HepG2 (cell line): ENCODE measurements at regions not wholly inside any gene's neighbourhood (a gene's known extent, or its start where the extent isn't known, plus 50 kb on each side); places are given as distances from the start of the nearest gene placed in this dataset.
A peak's percentile ranks its signal among the peaks of the same experiment; 100 is the strongest.

ENCODE experiments used
- ATF7-NPFF ChIP-seq: sonication (generic); formaldehyde crosslinking; IDR thresholded peaks from 2 replicates; pipeline ENCODE4 v1.8.1; 2023; ENCODE audit warnings: mild to moderate bottlenecking, low read depth, missing genetic modification reagents, moderate library complexity
- E2F2 ChIP-seq: sonication (generic); formaldehyde crosslinking; IDR thresholded peaks from 2 replicates; pipeline ENCODE4 v1.4.0; 2020; ENCODE audit warnings: missing genetic modification reagents, borderline replicate concordance
- ERF ChIP-seq: IDR thresholded peaks from 2 replicates; pipeline ENCODE4 v1.6.1; 2018; ENCODE audit warnings: missing biosample characterization, missing genetic modification reagents
- ETV5 ChIP-seq: IDR thresholded peaks from 2 replicates; pipeline ENCODE4 v1.6.1; 2018; ENCODE audit warnings: missing biosample characterization, missing genetic modification reagents, inconsistent platforms, borderline replicate concordance
- HMG20B ChIP-seq: conservative IDR thresholded peaks from 2 replicates; pipeline ENCODE4 v1.6.1; 2016; ENCODE audit warnings: missing genetic modification reagents, missing compliant biosample characterization
- HNRNPUL1 ChIP-seq: fragments of 200-400 bp; formaldehyde crosslinking; IDR thresholded peaks from 2 replicates; pipeline ENCODE4 v1.6.1; 2017; ENCODE audit warnings: low read depth, mild to moderate bottlenecking, low read length, moderate library complexity
- IKZF5 ChIP-seq: IDR thresholded peaks from 2 replicates; pipeline ENCODE4 v1.6.1; 2018; ENCODE audit warnings: missing genetic modification reagents, mild to moderate bottlenecking, missing compliant biosample characterization
- KAT8 ChIP-seq: IDR thresholded peaks from 2 replicates; pipeline ENCODE4 v1.6.1; 2016; ENCODE audit warnings: missing genetic modification reagents, missing compliant biosample characterization
- MYC ChIP-seq: sonication (generic); formaldehyde crosslinking; IDR thresholded peaks from 2 replicates; pipeline ENCODE4 v1.9.0; 2021; ENCODE audit warnings: missing genetic modification reagents, borderline replicate concordance
- PRPF4 ChIP-seq: fragments of 200-400 bp; formaldehyde crosslinking; IDR thresholded peaks from 2 replicates; pipeline ENCODE4 v1.6.1; 2016; ENCODE audit warnings: low read length, low read depth; ENCODE audit not compliant: poor library complexity, severe bottlenecking
- TGIF2 ChIP-seq: IDR thresholded peaks from 2 replicates; pipeline ENCODE4 v1.6.1; 2016; ENCODE audit warnings: control low read depth, missing compliant biosample characterization
- ZFP36L1 ChIP-seq: sonication (generic); formaldehyde crosslinking; IDR thresholded peaks from 2 replicates; pipeline ENCODE4 v1.8.0; 2022; ENCODE audit warnings: mild to moderate bottlenecking, missing genetic modification reagents, moderate library complexity
- ZNF205 ChIP-seq: IDR thresholded peaks from 2 replicates; pipeline ENCODE4 v1.6.1; 2018; ENCODE audit warnings: missing biosample characterization, missing genetic modification reagents
- ZNF207 ChIP-seq: fragments of 450-650 bp; IDR thresholded peaks from 2 replicates; pipeline ENCODE4 v1.6.1; 2016; ENCODE audit warnings: antibody characterized with exemption, borderline replicate concordance
- ZNF503 ChIP-seq: sonication (generic); formaldehyde crosslinking; IDR thresholded peaks from 2 replicates; pipeline ENCODE4 v1.4.0; 2020; ENCODE audit warnings: missing genetic modification reagents
- ZNF569 ChIP-seq: sonication (generic); formaldehyde crosslinking; IDR thresholded peaks from 2 replicates; pipeline ENCODE4 v1.5.0; 2020; ENCODE audit warnings: mild to moderate bottlenecking, missing genetic modification reagents, moderate library complexity, borderline replicate concordance
- ZNF678 ChIP-seq: sonication (generic); formaldehyde crosslinking; IDR thresholded peaks from 2 replicates; pipeline ENCODE4 v1.4.0; 2020; ENCODE audit warnings: mild to moderate bottlenecking, missing genetic modification reagents
- TF ChIP-seq, protein P1 (sequence below): sonication (generic); formaldehyde crosslinking; IDR thresholded peaks from 2 replicates; pipeline ENCODE4 v1.5.0; 2020; ENCODE audit warnings: mild to moderate bottlenecking, missing genetic modification reagents, borderline replicate concordance
- TF ChIP-seq, protein P2 (sequence below): IDR thresholded peaks from 2 replicates; pipeline ENCODE4 v1.6.1; 2016; ENCODE audit warnings: control low read depth
- TF ChIP-seq, protein P3 (sequence below): IDR thresholded peaks from 2 replicates; pipeline ENCODE4 v1.6.1; 2012; ENCODE audit warnings: inconsistent platforms

DNA sequence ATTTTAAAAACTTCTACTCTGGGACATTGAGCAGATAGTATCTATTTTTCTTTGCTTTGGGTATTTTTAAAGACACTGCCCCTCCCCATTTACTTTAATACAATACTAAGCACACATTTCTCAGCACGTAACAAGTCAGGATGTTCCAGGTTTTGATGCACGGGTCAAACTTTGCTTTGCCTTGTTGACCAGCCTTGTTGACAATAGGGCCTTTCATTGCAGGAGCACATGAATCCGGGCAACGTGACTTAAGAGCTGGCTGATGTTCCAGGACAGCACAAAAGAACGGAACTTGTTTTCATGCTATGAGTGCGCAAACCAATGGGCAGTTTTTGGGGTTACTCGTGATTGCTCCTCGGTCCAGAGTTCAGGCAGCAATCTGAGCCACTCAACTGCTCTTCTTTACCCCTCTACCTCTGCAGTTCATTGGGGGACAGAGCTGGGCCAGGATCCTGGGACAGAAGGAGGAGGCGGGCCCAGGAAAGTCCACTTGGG, 78.6 kb upstream of the SLC22A16 start (continued):
- TF ChIP-seq, protein P1, sequence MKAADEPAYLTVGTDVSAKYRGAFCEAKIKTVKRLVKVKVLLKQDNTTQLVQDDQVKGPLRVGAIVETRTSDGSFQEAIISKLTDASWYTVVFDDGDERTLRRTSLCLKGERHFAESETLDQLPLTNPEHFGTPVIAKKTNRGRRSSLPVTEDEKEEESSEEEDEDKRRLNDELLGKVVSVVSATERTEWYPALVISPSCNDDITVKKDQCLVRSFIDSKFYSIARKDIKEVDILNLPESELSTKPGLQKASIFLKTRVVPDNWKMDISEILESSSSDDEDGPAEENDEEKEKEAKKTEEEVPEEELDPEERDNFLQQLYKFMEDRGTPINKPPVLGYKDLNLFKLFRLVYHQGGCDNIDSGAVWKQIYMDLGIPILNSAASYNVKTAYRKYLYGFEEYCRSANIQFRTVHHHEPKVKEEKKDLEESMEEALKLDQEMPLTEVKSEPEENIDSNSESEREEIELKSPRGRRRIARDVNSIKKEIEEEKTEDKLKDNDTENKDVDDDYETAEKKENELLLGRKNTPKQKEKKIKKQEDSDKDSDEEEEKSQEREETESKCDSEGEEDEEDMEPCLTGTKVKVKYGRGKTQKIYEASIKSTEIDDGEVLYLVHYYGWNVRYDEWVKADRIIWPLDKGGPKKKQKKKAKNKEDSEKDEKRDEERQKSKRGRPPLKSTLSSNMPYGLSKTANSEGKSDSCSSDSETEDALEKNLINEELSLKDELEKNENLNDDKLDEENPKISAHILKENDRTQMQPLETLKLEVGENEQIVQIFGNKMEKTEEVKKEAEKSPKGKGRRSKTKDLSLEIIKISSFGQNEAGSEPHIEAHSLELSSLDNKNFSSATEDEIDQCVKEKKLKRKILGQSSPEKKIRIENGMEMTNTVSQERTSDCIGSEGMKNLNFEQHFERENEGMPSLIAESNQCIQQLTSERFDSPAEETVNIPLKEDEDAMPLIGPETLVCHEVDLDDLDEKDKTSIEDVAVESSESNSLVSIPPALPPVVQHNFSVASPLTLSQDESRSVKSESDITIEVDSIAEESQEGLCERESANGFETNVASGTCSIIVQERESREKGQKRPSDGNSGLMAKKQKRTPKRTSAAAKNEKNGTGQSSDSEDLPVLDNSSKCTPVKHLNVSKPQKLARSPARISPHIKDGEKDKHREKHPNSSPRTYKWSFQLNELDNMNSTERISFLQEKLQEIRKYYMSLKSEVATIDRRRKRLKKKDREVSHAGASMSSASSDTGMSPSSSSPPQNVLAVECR (CRISPR knock-in tag), result peak; percentile 64; the same call in 1 of the 2 replicates
- TF ChIP-seq, protein P2, sequence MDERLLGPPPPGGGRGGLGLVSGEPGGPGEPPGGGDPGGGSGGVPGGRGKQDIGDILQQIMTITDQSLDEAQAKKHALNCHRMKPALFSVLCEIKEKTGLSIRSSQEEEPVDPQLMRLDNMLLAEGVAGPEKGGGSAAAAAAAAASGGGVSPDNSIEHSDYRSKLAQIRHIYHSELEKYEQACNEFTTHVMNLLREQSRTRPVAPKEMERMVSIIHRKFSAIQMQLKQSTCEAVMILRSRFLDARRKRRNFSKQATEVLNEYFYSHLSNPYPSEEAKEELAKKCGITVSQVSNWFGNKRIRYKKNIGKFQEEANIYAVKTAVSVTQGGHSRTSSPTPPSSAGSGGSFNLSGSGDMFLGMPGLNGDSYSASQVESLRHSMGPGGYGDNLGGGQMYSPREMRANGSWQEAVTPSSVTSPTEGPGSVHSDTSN (CRISPR knock-in tag), result no peak
- peak; percentile 87 for TF ChIP-seq TGIF2 (CRISPR knock-in tag)
- TF ChIP-seq ETV5, result peak; percentile 99
- peak; percentile 96 for TF ChIP-seq ZNF503 (CRISPR knock-in tag)
- TF ChIP-seq IKZF5 (CRISPR knock-in tag), result peak; percentile 96
- TF ChIP-seq, protein P3, sequence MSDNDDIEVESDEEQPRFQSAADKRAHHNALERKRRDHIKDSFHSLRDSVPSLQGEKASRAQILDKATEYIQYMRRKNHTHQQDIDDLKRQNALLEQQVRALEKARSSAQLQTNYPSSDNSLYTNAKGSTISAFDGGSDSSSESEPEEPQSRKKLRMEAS, result peak; percentile 97
- TF ChIP-seq KAT8 (CRISPR knock-in tag), result peak; percentile 80
- TF ChIP-seq ERF (CRISPR knock-in tag), result peak; percentile 97
- TF ChIP-seq ZNF569, result 0 out of 2 replicates have a peak, but pooled peaks have one; percentile 73
- TF ChIP-seq ATF7-NPFF (CRISPR knock-in tag), result 0 out of 2 replicates have a peak, but pooled peaks have one; percentile 48
- TF ChIP-seq ZNF678 (CRISPR knock-in tag), result 0 out of 2 replicates have a peak, but pooled peaks have one; percentile 50
- peak; percentile 75 for TF ChIP-seq HMG20B (CRISPR knock-in tag)
- no peak for TF ChIP-seq HNRNPUL1
- TF ChIP-seq ZNF207, result no peak
- TF ChIP-seq E2F2 (CRISPR knock-in tag), result 0 out of 2 replicates have a peak, but pooled peaks have one; percentile 48
- TF ChIP-seq PRPF4, result no peak
- peak; percentile 61; the same call in 1 of the 2 replicates for TF ChIP-seq ZFP36L1 (CRISPR knock-in tag)
- peak; percentile 87 for TF ChIP-seq ZNF205 (CRISPR knock-in tag)
- peak; percentile 96 for TF ChIP-seq MYC (CRISPR knock-in tag)
